Muscle layer of duodenum (tissue), 2 donors: ENCODE measurements at regions not wholly inside any gene's neighbourhood (a gene's known extent, or its start where the extent isn't known, plus 50 kb on each side); places are given as distances from the start of the nearest gene placed in this dataset.

ENCODE experiments used
- H3K27ac ChIP-seq: one replicate; pipeline ENCODE4 v1.7.0; 2013; ENCODE audit warnings: mild to moderate bottlenecking, low read length
- H3K27me3 ChIP-seq: one replicate; pipeline ENCODE4 v1.7.0; 2013; ENCODE audit warnings: low read depth, mild to moderate bottlenecking, control low read depth, low read length
- H3K36me3 ChIP-seq, 2 donors: one replicate each; pipeline ENCODE4 v1.7.0; 2013; ENCODE audit warnings: low read length in 2 of 2, control low read depth in 1 of 2, mild to moderate bottlenecking in 1 of 2; ENCODE audit not compliant: insufficient read depth in 2 of 2, control insufficient read depth in 1 of 2
- H3K4me1 ChIP-seq, 2 donors: one replicate each; pipeline ENCODE4 v1.7.0; 2013; ENCODE audit warnings: low read length in 2 of 2, mild to moderate bottlenecking in 2 of 2, control low read depth in 1 of 2, moderate library complexity in 1 of 2; ENCODE audit not compliant: insufficient read depth in 2 of 2, control insufficient read depth in 1 of 2
- H3K4me3 ChIP-seq, 2 donors: one replicate each; pipeline ENCODE4 v1.7.0; 2013; ENCODE audit warnings: low read length in 2 of 2, low read depth in 1 of 2, mild to moderate bottlenecking in 1 of 2
- H3K9me3 ChIP-seq, 2 donors: one replicate each; pipeline ENCODE4 v1.7.0; 2013; ENCODE audit warnings: low read length in 2 of 2, control low read depth in 1 of 2, mild to moderate bottlenecking in 1 of 2; ENCODE audit not compliant: control insufficient read depth in 1 of 2
- donor health status: healthy.

DNA sequence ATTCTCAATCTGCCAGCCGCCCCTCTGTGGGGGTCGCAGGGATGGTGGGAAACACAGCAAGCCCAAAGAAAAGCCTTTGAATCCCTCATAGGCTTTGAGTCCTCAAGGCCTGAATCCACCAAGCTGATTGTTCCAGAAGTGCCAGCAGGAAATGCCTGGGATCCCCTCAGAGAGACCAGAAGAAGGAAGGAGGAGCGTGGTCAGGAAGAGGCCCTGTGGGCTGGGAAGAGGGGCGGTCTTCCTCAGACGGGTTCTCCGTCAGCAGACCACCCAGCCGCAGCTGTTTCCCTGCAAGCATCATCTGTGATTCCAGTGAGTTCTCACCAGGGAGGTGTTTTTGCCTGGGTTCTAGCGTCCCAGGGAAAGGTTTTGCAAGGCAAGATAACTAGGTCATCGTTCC, 190.0 kb upstream of the KLF6 start:
- Histone ChIP-seq H3K9me3 (no peaks in the 10 kb centered on the region), H3K27me3 (no peaks in the 10 kb centered on the region), H3K36me3 (no peaks in the 10 kb centered on the region), H3K27ac (no peak overlapping the region), H3K4me3 (no peak overlapping the region), H3K4me1 (no peaks in the 10 kb centered on the region)

DNA sequence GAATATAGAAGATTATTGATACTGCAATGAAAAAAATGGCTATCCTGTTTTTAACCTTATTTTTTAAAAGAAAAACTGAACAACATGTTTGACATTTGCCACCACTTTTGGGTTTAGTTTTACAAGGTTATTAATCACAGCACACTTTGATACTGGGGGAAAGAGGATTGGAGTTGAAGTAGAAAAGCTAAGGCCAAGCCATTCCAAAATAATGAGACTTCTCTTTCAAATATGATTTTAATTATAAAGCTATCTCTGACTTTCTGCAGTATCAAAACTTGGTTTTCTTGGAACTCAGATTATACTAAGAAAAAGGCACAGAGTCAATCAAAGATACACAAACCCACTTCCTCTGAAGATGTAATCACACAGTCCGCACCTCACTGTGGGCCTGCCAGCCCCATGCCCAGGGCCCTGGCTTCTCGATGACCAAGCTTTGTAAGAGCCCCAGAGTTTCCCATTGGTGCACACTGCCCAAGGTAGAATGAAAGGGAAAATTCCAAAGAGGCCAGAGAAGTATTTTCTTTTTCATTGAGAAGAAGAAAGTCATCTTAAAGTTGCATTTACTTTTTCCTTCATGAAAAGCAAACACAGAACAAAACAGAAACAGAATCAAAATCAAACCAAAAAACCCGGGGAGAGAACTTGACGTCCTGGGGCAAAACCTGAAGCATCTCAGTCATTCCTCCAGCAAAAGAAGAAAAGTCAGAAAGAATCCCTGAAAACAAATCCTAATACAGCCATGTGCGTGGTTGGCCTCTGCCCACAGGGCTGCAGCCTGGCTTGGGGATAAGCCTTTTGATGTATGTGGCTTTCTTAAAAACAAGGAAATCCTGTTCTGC, 187.7 kb upstream of the KLF6 start:
- H3K4me3 ChIP-seq: no peak overlapping the region
- H3K36me3 ChIP-seq: no peaks in the 10 kb centered on the region
- H3K4me1 ChIP-seq: no peaks in the 10 kb centered on the region
- no peaks in the 10 kb centered on the region for H3K27me3 ChIP-seq
- H3K9me3 ChIP-seq: no peaks in the 10 kb centered on the region
- no peak overlapping the region for H3K27ac ChIP-seq

DNA sequence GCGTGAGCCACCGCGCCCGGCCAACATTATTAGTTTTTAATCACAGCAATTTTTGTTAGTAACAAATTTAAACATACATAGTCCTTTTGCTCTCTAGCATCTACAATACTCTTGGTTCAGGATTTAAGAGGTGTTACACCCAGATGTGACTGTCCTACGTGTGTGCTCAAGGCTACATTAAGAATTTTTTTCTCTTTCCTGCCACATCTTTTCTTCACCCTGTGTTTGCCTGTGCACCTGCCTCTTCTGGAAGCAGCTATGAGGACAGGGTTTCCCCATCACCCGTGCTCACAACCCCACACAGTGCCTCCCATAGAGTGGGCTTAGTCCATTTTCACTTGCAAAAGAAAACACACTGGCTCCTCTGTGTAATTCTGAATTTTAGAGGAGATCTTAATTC, 186.7 kb upstream of the KLF6 start:
- no peaks in the 10 kb centered on the region for H3K36me3 ChIP-seq
- H3K27me3 ChIP-seq: no peaks in the 10 kb centered on the region
- H3K4me1 ChIP-seq: no peaks in the 10 kb centered on the region
- H3K4me3 ChIP-seq: no peak overlapping the region
- H3K27ac ChIP-seq: no peak overlapping the region
- no peaks in the 10 kb centered on the region for H3K9me3 ChIP-seq

DNA sequence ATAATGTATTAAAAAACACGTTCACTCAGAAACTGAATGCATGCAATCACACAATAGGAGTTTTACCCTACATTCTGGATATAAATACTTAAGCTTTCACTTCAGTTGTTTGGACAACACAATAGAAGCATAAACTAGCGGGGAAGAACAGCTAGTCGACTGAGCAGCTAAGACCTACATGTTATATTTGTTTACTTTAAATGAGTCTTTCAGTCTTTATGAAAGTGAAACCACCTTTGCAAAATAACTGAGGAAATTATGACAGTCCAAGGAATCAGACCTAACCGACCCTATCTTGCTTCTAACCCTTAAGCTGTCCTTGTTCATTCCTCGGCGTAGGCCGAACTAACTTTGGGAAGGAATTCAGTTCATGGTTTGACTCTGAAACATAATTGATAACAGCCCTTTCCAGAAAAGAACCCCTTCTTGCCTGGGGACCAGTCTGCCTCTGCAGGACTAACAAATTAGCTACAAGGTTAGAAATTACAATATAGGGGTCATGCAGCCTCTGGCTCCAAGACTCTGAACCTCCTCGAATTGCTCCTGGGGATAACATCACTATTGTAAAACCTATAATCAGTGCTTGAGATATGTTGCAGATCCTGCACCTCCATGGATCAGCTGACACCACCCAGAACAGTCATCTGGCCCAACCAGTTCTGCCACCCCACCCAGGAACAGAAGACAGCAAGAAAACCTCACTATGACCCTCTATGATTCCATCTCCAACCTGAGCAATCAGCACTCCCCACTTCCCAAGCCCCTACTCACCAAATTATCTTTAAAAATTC, 185.1 kb upstream of the KLF6 start:
- no peaks in the 10 kb centered on the region for H3K27me3 ChIP-seq
- H3K36me3 ChIP-seq: no peaks in the 10 kb centered on the region
- no peak overlapping the region for H3K27ac ChIP-seq
- no peak overlapping the region for H3K4me3 ChIP-seq
- H3K9me3 ChIP-seq: no peaks in the 10 kb centered on the region
- H3K4me1 ChIP-seq: no peaks in the 10 kb centered on the region

DNA sequence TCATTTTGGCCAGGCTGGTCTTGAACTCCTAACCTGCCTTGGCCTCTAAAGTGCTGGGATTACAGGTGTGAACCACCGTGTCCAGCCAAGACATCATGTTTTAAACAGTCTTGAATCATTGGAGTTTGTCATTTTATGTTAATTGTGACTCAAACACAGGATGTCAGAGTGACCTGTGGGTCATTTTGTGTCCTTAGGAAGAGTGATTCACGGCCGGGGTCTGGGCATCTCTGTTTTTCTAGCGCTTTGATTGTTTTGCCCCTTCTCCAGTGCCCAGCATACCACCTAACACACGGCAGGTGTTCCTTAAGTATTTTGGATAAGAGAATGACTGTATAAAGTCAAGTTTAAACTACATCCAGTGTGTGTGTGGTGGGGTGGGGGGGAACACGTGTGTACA, 183.7 kb upstream of the KLF6 start:
- no peak overlapping the region for H3K27ac ChIP-seq
- H3K4me1 ChIP-seq: no peaks in the 10 kb centered on the region
- H3K9me3 ChIP-seq: no peaks in the 10 kb centered on the region
- no peaks in the 10 kb centered on the region for H3K27me3 ChIP-seq
- H3K36me3 ChIP-seq: no peaks in the 10 kb centered on the region
- no peak overlapping the region for H3K4me3 ChIP-seq

DNA sequence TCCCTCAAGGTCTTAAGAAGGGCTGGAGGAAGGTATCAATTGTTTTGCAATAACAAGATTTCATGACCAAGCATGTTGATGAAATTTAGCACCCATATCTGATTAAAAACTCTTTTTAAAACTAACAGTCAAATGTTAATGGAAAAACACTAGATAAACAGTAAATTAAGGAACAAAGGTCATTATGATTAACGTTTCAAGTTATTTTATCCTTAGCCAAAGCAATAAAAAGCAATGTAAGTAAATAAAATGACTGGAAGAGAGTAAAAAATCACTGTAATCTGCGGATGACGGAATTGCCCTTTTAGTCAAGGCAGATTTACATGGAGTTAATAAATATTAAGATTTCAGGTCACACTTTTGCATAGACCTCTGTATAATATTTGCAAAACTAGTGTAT, 179.5 kb upstream of the KLF6 start:
- Histone ChIP-seq H3K27me3 (no peaks in the 10 kb centered on the region), H3K27ac (peak overlapping the region; percentile 28), H3K4me1 (no peaks in the 10 kb centered on the region), H3K36me3 (no peaks in the 10 kb centered on the region), H3K4me3 (no peak overlapping the region), H3K9me3 (no peaks in the 10 kb centered on the region)

DNA sequence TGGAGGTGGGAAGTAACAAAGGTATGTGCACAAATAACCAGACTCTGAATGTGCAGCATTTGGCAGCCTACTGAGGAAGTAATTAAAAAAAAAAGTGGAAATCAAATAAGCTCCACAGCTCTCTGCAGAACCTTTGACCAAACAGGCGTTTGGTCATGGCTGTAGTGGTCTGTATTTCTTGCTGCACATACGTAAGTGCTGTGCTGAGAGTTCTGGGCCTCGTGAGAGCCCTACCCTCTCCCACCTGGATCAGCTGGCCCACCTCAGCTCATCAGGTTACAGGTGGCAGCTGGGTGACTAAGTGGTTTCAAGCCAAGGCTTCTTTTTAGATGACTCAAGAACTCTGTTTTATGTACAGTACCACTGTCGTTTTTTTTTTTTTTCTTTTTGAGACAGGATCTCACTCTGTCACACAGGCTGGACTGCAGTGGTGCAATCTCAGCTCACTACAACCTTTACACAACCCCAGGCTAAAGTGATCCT, 178.2 kb upstream of the KLF6 start:
- Histone ChIP-seq H3K4me1 (no peaks in the 10 kb centered on the region), H3K27ac (peak overlapping the region; percentile 41), H3K4me3 (no peak overlapping the region), H3K36me3 (no peaks in the 10 kb centered on the region), H3K9me3 (no peaks in the 10 kb centered on the region), H3K27me3 (no peaks in the 10 kb centered on the region)

DNA sequence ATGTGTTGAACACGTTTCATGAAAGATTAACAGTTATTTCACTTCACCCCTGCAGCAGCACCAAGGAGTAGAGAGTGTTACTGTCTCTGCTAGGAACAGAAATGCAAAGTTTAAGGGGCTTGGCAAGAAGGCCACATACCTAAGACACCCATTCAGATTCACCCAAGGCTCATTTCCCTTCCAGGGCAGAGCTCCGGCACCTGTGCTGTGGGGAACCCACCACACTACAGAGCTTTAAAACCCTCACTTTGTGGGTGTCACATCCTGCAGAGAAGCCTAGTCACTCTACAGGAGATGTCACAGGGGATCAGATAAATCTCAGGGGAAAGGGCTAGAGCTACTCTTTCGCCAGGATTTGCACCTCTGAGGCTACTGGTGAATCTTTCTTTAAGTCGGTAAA, 176.1 kb upstream of the KLF6 start:
- H3K27ac ChIP-seq: no peak overlapping the region
- no peaks in the 10 kb centered on the region for H3K4me1 ChIP-seq
- no peaks in the 10 kb centered on the region for H3K9me3 ChIP-seq
- H3K27me3 ChIP-seq: no peaks in the 10 kb centered on the region
- H3K36me3 ChIP-seq: no peaks in the 10 kb centered on the region
- H3K4me3 ChIP-seq: no peak overlapping the region

DNA sequence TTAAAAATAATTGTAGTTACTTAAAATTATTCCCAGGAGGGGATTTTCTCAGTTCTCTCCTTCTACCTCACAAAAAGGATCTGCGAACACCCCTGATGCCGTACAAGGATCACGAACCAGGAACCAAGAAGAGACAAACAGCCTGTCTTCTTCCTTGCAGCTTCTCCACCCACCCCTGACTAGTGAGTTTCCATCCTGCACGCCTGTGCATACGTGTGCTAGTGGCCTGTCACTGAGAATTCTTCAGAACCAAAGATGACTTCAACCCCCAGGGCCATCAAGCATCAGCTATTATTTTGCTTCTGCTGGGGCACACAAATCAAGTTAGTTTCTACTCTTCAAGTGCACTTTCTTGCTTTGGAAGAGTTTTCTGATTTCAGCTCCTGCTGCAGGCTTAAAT, 175.5 kb upstream of the KLF6 start:
- H3K36me3 ChIP-seq: no peaks in the 10 kb centered on the region
- no peak overlapping the region for H3K4me3 ChIP-seq
- no peaks in the 10 kb centered on the region for H3K9me3 ChIP-seq
- H3K27ac ChIP-seq: no peak overlapping the region
- H3K4me1 ChIP-seq: no peaks in the 10 kb centered on the region
- H3K27me3 ChIP-seq: no peaks in the 10 kb centered on the region

DNA sequence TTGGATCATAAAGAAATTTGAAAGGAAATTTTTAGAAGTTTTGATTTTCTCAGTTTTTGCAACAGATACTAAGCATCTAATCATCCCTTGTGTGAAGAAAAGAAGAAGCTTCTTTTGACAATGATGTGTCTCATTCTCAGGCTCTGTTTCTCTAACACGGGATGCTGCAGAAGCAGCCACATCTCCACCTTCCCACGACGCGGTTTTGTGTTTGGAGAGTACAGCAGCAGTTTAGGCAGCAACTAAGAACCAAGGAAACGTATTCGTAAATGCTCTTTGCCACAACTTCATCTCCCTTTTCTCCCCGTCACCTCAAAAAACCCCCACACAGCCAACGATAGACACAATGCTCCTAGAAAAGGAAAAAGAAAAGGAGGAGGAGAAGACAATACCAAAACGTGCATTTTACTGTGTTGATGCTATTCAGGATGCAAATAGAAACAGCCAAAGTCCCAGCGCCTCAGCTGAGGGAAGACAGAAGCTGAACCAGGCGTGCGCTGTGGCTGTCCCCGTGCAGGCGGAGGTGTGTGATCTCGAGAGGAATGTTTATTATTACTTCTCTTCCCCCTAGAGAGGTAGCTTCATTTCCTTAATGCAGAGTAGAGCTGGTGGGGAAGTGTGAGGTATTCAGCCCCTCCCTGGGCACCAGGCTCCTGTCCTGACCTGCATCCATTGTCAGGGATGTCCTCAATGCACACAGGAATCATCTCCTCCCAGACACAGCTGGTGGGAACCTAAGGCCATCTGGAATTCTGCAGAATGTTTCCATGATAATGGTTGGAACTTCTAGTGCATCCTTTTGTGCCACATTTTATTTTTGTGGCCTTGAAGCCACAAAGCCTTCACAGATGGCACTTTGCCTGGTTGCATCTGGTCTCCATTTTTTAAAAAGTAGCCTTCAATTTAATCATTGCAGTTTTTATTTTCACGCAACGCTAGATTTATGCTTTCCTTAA, 174.6 kb upstream of the KLF6 start:
- Histone ChIP-seq H3K27ac (no peak overlapping the region), H3K4me3 (no peak overlapping the region), H3K9me3 (no peaks in the 10 kb centered on the region)

DNA sequence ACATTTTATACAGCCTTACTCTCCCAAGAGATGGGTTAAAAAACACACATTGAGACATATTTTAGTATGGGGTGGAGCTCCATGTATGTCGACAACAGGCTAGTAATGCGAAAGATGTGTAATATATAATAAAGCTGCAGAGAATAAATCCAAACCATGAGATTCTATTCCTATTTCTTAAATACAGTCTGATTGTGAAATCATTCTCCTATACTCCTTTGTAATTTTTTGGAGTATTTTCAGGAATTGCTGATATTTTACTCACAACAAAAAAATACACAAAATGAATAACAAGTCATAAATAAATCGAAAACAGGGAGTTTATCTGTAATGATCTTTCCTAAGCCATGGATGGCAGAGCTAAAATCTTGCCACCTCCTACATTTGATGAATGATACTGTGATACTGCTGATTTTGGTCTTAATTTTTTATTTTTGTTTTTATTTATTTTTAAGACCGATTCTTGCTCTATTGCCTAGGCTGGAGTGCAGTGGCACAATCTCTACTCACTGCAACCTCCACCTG, 173.5 kb upstream of the KLF6 start:
- no peaks in the 10 kb centered on the region for H3K9me3 ChIP-seq
- no peaks in the 10 kb centered on the region for H3K27me3 ChIP-seq
- no peak overlapping the region for H3K4me3 ChIP-seq
- no peak overlapping the region for H3K27ac ChIP-seq
- no peaks in the 10 kb centered on the region for H3K4me1 ChIP-seq
- H3K36me3 ChIP-seq: no peaks in the 10 kb centered on the region

More for the DNA sequence above, 174.6 kb upstream of the KLF6 start:
- H3K36me3 ChIP-seq: no peaks in the 10 kb centered on the region
- H3K27me3 ChIP-seq: no peaks in the 10 kb centered on the region
- no peaks in the 10 kb centered on the region for H3K4me1 ChIP-seq
